ENCODE measurements at regions not wholly inside any gene's neighbourhood (a gene's known extent, or its start where the extent isn't known, plus 50 kb on each side); places are given as distances from the start of the nearest gene placed in this dataset.
"Not testable (repeated sequence)": the region's sequence is repeated elsewhere in the genome, so short reads cannot be mapped to it uniquely, and the experiment has no call there.

- H3K36me3 Mint-ChIP-seq: no peaks in the 10 kb centered on the region
- H3K9ac ChIP-seq: no peak overlapping the region
- H3K4me1 Mint-ChIP-seq: no peaks in the 10 kb centered on the region
- H3K27ac ChIP-seq: no peak overlapping the region
- H3K36me3 ChIP-seq: no peaks in the 10 kb centered on the region
- peaks cover 4% of the 10 kb centered on the region for H4K20me1 ChIP-seq (ENCODE audit: low read depth)
- no peaks in the 10 kb centered on the region for H3K9me3 Mint-ChIP-seq
- no peaks in the 10 kb centered on the region for H3K9me3 ChIP-seq (ENCODE audit: low read depth)
- TF ChIP-seq CTCF (IDR thresholded peaks at IDR 0.05): peak; percentile 97
- no peak for TF ChIP-seq EZH2phosphoT487 (IDR thresholded peaks at IDR 0.05)
- TF ChIP-seq EZH2 (IDR thresholded peaks at IDR 0.05): peak; percentile 8
- no peak overlapping the region for H3K4me3 ChIP-seq
- peak overlapping the region; percentile 18 for H3K4me3 Mint-ChIP-seq
- peaks cover 11% of the 10 kb centered on the region for H3F3A ChIP-seq (ENCODE audit: low read depth)
- no peaks in the 10 kb centered on the region for H3K27me3 ChIP-seq
- H3K79me2 ChIP-seq (ENCODE audit: low read depth): no peaks in the 10 kb centered on the region
- H3K27ac Mint-ChIP-seq: no peak overlapping the region
- H3K4me1 ChIP-seq: peaks cover 14% of the 10 kb centered on the region
- H2AFZ ChIP-seq (replicated peaks): no peak overlapping the region
- H3K4me2 ChIP-seq: no peak overlapping the region
- H3K27me3 Mint-ChIP-seq (ENCODE audit: insufficient read depth, low read depth): peaks cover 2% of the 10 kb centered on the region
- DNase-seq (ENCODE audit: low spot score): peak; percentile 95
These were observed 494.5 kb upstream of the LARGE1 start for GRCh38 chr22:34414467-34415440.

- TF ChIP-seq CTCF (IDR thresholded peaks at IDR 0.05) (no peak), EZH2phosphoT487 (IDR thresholded peaks at IDR 0.05) (no peak), EZH2 (IDR thresholded peaks at IDR 0.05) (no peak)
- Histone ChIP-seq H3K27ac (no peak overlapping the region), H3K4me2 (peak overlapping the region; percentile 30), H3K9me3 (ENCODE audit: low read depth) (no peaks in the 10 kb centered on the region), H4K20me1 (ENCODE audit: low read depth) (peaks cover 4% of the 10 kb centered on the region), H3F3A (ENCODE audit: low read depth) (peaks cover 11% of the 10 kb centered on the region), H3K4me3 (no peak overlapping the region), H3K9ac (no peak overlapping the region), H3K27me3 (no peaks in the 10 kb centered on the region), H3K79me2 (ENCODE audit: low read depth) (no peaks in the 10 kb centered on the region), H2AFZ (replicated peaks) (no peak overlapping the region), H3K36me3 (no peaks in the 10 kb centered on the region), H3K4me1 (peaks cover 14% of the 10 kb centered on the region)
- Mint-ChIP-seq H3K4me1 (no peaks in the 10 kb centered on the region), H3K36me3 (no peaks in the 10 kb centered on the region), H3K4me3 (no peak overlapping the region), H3K27me3 (ENCODE audit: insufficient read depth, low read depth) (peaks cover 2% of the 10 kb centered on the region), H3K9me3 (no peaks in the 10 kb centered on the region), H3K27ac (no peak overlapping the region)
- DNase-seq (ENCODE audit: low spot score): peak; percentile 55
These were observed 496.0 kb upstream of the LARGE1 start for GRCh38 chr22:34416022-34416860.

- not testable (repeated sequence) for H3K27ac ChIP-seq; H3K9me3 ChIP-seq (ENCODE audit: low read depth); H3K36me3 Mint-ChIP-seq; H3K9ac ChIP-seq; H3K36me3 ChIP-seq; H4K20me1 ChIP-seq (ENCODE audit: low read depth); H3K9me3 Mint-ChIP-seq; H3K4me1 Mint-ChIP-seq; H3K4me3 ChIP-seq; H3K27me3 Mint-ChIP-seq (ENCODE audit: insufficient read depth, low read depth); H3K4me3 Mint-ChIP-seq; H3F3A ChIP-seq (ENCODE audit: low read depth); H2AFZ ChIP-seq (replicated peaks); H3K27me3 ChIP-seq; H3K27ac Mint-ChIP-seq; H3K79me2 ChIP-seq (ENCODE audit: low read depth); H3K4me2 ChIP-seq; DNase-seq (ENCODE audit: low spot score); H3K4me1 ChIP-seq
These were observed 502.7 kb upstream of the LARGE1 start for GRCh38 chr22:34422948-34423347.
